ENCODE measurements at regions not wholly inside any gene's neighbourhood (a gene's known extent, or its start where the extent isn't known, plus 50 kb on each side); places are given as distances from the start of the nearest gene placed in this dataset.
A peak's percentile ranks its signal among the peaks of the same experiment; 100 is the strongest.
"Not testable (repeated sequence)": the region's sequence is repeated elsewhere in the genome, so short reads cannot be mapped to it uniquely, and the experiment has no call there.

DNA sequence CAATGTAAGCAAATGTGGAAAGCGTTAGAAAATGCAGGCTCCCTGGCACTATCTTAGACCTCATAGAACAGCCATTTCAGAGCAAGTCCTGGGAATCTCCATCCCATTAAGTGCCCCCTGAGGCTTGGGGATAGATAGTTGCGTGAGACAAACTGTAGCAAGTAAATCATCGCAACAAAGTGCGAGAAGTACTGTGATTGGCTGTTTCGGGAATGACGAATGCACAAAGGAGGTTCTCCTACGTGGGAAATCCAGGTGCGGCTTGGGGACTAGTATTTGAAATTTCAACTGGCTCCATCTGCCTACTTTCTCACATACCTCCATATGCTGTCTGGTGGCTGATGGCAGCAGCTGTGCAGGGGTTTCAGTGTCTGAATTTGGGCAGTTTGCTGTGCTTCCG, 84.5 kb downstream of the PLEKHG1 start:
- no peak for DNase-seq

DNA sequence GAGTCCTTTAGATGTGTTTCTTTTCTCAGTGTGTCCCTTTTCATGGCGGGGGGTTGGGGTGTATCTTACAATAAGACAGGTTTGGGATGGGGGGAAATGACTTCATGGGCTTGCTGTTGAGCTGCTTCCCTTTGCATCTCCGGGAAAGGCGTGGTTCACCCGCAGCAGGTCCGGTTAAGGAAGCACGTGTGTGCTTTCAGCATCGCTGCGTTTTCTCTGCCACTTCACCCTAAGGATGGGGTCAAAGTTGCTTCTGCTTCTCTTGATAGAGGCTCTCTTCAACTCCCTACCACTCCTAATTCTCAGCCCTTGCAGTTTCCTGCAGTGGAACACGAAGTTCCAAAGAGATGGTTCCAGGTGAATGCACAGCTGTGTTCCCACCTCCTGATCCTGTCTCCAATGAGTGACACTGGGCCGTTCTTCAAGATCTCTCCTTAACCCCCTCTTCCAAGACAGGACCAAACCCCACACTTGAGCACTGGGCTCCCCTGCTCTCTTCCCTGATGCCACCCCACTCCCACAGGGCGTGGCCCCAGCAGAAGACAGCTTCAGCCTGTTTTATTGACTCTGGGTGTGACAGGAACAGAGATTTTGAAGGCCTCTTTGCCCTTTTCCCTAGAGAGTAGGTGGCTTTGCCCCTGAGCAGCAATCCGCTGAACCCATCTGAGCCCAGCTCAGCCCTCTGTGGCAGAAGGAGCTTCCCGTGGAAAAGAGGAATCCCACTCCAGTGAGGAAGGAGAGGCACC, 85.2 kb downstream of the PLEKHG1 start:
- no peak for DNase-seq

DNA sequence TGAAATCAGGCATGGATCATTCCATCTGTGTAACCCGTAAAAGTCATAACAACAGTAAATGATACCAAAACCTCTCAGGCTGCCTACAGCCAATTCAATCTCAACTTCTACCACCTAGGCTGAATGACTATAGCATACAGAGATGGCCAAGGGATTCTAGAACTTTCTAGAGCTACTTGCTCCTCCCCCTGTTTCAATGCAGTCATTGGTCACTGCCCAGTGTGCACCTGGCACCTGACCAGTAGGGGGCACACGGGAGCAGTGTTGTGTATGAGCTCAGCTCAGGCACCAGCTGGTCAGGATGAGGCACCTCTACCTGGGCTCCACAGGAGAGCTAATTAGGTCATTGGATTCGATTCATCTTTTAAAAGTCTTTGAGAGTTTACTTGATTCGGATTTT, 86.2 kb downstream of the PLEKHG1 start:
- DNase-seq: peak; percentile 2

DNA sequence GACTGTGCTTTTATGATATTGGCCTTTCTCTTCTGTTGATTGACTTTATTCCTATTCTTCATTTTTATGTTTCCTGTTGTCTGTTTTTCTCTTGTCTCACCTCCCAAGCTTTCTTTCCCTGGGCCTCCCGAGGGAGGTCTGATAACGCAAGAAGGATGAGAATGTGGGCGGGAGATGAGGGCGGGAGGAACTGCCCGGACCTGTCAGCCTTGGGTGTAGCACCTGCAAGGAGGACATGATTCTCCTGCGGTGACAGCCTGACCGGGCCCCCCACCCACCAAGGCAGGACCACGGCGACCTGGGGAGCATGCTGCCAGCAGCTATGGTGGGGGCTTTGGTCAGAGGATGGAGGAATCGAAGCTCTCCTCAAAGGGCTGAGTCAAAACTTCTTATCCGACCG, 86.9 kb downstream of the PLEKHG1 start:
- DNase-seq: no peak

DNA sequence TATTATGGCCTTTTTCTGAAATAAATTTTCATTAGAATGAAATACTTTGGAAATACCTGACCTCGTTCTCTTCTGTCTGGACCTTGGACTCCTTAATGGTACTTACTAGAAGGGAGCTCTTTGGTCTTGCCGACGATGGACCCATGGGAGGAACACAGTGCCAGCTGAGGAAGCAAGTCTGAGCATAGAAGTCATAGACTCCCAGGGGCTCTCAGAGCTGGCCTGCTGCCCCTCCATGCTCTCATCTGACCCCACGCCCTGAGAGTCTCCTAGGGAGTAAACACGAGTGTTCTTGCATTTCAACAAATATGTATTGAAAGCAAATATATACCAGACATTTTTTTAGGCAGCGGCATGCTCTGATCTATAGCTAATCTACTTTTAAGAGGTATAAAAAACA, 87.8 kb downstream of the PLEKHG1 start:
- no peak for DNase-seq

DNA sequence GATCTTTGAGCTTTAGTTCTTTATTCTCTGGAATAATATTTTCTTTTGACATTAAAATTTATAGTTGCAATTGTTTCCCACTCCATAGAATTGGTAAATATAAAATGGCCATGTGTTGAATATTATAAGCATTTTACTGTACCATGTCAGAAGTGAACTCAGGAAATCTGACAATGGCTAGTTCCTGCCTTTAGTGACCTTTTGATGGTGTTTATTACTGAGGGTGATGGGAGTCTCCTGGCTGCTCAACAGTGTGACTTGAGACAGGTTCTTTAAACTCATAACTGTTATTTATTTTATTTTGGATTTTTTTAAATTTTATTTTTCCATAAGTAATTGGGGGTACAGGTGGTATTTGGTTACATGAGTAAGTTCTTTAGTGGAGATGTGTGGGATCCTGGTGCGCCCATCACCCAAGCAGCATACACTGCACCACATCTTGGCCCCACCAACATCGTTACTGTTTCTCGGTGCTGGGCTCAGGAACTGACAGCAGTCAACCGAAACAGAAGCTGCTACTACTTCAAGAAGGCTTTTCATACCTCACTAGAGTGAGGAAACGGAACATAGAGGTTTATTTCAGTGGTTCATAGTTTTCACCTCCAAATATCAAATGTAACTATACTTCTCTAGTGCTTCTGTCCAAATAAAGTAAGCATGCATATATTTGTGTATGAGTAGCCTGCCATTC, 90.4 kb downstream of the PLEKHG1 start:
- no peak for DNase-seq

DNA sequence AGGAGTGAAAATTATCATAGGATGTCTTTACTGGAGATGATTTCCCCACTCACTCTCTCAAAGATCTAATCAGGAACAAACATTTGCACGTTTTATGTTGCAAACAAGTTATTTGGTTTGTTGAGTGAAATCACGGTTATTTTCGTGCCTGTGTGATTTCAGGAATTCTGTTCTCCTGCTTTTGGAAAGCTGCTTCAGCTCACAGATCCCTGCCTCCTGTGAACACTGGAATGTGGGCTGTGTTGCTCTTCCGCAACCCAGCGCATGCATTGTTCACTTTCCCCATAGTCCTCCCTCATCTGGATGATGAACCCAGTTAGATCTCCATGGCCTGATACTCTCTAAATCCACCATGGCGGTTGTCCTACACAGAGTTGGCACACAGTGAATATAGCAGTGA, 91.0 kb downstream of the PLEKHG1 start:
- DNase-seq: no peak

DNA sequence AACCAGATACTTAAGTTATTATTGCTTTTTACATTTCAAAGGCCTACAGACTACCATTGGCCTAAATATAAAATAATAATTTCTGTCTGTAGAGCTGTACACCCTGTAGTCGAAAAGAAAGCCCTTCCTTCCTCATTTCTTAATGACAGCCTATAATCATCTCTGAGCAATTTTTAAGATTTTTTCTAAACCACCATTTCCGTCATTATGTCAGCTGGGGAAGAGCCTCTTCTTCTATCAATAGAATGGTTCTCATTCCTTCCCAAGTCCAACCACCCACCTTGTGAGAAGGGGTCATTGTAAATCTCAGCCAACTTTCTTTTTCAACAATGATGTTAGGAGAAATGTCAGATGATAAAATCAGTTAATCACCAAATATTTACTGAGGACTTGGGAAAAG, 91.8 kb downstream of the PLEKHG1 start:
- no peak for DNase-seq

DNA sequence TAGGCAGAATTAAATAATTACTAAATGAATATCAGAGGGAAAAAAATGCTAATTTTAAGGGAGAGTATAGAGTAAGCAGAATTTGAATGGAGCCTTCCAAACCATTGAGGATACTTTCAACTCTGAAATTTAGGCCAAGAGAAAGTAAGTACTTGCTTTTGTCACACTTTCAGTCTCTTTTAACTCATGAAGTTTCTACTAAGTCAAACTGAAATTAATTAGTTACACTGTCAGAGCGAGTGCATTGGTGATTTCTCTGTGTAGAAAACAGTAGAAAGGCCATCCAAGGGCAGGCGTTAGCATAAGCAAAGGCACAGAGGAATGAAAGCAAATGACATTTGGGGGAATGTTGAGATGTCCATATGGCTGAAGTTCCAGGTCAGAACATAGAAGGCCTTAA, 92.9 kb downstream of the PLEKHG1 start:
- no peak for DNase-seq

DNA sequence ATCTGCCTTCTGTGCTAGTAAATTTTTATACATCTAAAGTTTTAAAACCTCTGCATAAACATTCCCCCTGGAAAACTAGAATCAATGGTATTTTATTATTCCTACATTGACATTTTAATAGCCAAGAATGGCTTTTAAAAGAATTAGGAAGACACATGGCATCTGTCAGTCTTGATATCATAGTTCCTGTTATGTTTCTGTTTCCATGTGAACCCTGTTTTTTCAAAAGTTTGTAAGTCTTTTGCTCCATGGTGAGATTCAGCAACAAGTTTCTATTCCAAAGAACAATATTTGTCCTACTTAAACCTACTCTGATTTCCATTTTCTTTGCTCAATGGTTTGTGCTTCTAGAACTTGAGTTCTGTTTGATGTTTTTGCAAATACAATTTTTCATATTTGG, 95.2 kb downstream of the PLEKHG1 start:
- no peak for DNase-seq

DNA sequence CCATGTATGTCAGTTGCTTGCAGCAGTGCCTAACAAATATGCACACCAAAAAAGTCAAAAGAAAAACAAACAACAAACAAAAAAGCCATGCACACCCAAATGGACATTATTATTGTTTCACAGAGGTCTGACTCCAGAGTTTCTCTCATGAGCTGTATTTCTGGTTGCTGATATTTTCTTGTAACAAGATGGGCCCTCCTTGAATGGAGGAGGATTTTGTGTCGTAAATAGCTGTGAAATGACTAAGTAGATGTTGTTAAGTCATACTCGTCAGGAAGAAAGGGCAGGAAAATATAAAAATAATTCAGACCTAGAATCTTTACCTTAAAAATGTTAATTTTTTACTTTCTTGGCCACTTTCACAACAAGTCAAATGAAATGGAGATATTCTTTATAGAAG, 96.0 kb downstream of the PLEKHG1 start:
- DNase-seq: no peak

DNA sequence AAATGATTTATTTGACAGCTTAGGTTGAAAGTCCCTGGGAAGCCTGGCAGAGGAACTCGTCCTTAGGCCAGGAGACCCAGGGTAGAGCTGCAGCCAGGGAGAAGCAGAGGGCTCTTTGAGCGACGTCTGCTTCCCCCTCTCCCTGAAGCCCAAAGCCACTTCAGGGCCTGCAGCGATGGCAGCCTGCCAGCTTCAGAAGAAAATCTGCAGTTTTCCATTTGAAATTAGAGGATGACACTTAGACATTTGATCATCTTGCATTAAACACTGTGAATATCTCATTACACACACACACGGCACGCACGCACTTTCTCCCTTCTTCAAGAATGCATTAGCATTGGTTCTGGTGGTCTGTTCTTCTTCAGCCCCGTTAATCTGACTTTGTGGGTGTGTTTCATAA, 96.5 kb downstream of the PLEKHG1 start:
- DNase-seq: no peak

DNA sequence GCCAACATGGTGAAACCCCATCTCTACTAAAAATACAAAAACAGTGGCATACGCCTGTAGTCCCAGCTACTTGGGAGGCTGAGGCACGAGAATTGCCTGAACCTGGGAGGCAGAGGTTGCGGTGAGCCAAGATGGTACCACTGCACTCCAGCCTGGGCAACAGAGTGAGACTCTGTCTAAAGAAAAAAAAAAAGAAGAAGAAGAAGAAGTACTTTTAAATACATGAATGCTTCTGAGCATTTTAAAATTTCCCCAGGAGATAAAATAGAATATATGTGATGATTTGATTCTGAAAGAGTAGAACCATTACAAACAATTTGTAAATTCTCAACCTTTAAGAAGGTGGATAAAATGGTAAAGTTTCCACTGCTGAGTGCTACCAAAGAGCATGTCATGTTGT, 97.2 kb downstream of the PLEKHG1 start:
- DNase-seq: not testable (repeated sequence)

DNA sequence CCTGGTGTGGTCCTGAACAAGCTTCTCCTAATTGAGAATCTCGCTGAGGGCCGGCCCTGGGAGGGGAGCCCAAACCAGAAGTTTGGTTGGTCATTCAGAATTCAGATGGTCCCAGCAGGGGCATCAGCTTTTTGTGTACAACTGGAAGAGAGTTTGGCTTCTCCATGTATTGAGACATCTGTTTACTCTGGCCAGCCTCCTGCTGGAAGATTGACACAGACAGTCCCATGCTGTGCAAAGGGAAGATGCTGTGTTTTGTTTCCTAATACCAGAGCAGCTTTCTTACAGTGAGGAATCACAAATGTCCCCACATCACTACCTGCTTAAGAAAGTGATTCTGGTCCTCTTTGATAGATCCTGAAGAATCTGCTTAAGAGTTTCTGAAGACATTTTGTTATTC, 97.8 kb downstream of the PLEKHG1 start:
- no peak for DNase-seq

DNA sequence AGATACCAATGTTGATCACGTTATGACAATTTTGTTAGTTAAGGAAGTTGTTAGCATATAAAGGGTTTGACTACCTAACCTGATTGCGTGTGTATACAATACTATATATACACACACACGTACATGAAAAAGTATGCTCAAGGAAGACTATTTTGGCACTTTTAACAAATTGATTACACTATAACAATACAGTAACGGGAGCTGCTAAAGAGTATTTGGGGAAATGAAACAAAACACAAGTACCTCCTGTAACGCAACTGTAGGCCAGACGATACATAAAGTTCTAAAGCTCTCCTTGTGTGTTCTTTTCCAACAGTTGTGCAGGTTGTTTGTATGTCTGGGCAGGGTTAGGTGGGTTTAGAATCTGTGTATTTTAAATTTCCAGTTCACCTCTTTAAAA, 98.7 kb downstream of the PLEKHG1 start:
- no peak for DNase-seq

DNA sequence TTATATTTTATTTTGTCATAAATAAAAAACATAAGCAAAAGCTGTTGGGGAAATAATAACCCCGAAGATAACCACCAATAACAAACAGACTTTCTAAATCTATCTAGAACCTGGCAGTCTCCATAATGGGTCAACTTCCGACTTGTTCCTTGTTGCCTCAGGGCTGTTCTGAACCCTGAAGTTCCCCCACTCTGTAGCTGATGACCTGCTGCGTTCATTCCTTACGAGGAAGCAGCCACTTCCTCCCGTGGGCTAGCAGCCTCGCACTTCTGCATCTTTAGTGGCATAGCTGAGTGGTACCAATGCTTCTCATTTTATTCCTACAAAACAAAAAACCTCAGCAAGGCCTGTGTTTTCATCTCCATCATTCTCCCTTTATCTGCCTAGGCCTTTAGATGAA, 103.0 kb downstream of the PLEKHG1 start:
- DNase-seq: no peak

DNA sequence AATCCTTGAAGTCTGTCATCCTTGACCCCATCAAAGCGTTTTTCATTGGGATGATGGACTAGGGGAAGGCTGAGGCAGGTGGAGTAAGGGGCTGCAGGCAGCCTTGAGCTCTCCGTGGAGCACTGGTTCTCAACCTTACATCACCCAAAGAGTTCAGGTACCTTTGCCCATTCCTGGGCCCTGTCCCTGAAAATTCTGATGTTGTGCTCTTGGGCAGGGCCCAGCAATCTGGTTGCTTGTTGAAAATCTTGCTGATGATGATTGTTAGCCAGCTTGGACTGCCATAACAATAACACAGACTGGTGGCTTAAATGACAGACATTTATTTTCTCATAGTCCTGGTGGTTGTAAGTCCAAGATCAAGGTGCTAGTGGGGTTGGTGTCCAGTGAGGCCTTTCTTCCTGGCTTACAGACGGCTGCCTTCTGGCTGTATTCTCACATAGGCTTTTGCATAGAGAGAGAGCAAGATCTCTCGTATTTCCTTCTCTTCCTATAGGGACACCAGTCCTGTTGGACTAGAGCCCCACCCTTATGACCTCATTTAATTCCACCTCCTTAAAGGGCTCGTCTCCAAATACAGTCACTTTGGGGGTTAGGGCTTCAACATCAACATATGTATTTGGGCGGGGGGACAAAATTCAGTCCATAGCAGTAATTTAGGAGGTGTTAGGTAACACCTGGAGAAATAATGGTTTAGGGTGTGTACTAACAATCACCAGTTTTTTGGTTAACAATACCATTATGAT, 104.9 kb downstream of the PLEKHG1 start:
- no peak for DNase-seq

DNA sequence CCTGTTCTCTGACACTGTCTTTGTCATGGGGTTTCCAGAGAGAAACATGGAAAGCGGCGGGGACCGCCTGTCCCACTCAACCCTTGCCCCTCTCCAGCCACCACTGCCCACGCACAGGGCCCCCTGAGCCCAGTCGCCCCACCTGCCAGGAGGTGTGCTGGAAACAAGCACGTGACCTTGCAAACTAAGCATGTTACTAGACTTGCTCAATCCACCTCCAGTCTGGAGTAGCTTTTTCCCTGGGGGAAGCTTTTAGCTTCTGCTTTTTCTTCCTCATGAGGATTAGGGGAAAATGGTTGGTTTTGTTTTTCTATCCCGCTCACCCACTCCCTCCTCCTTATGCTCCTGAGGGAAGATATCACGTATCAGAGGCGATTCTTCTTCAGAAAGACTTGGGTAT, 105.7 kb downstream of the PLEKHG1 start:
- no peak for DNase-seq

DNA sequence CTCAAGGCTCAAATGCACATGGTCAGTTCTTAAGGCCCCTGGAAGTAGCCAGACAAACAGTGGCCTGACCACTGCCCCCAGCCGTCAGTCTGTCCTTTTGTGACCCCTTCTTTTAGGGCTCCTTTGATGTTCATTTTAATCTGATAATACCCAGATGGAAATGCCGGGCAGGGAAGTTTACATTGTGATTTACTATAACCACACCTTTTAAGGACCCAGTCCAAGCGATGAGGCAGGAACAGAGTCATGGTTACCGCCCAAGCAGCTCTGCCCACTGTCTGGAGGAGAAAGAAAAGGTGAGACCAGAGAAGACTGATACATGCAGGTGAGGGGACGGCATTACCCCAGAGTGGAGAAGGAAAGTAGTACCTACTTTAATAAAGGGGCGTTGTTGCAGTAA, 110.6 kb downstream of the PLEKHG1 start:
- no peak for DNase-seq

DNA sequence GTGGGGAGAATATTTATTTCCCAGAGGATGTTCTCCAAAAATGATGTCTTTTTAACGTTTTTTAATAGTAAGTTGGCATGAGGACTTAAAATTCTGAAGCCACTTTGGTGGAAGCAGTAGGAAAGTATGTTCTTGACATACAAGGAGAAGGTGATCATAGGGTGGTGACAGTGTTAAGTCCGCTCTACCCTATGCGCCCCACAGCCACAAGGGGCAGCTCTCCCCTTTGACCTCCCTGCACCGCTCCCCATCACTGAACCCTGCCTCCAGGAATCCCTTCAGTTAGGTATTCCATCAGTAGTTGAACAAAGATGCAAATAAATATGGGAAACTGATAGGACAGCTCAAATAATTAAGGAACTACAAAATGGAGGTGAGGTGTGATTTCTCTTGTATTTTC, 111.4 kb downstream of the PLEKHG1 start:
- no peak for DNase-seq

DNA sequence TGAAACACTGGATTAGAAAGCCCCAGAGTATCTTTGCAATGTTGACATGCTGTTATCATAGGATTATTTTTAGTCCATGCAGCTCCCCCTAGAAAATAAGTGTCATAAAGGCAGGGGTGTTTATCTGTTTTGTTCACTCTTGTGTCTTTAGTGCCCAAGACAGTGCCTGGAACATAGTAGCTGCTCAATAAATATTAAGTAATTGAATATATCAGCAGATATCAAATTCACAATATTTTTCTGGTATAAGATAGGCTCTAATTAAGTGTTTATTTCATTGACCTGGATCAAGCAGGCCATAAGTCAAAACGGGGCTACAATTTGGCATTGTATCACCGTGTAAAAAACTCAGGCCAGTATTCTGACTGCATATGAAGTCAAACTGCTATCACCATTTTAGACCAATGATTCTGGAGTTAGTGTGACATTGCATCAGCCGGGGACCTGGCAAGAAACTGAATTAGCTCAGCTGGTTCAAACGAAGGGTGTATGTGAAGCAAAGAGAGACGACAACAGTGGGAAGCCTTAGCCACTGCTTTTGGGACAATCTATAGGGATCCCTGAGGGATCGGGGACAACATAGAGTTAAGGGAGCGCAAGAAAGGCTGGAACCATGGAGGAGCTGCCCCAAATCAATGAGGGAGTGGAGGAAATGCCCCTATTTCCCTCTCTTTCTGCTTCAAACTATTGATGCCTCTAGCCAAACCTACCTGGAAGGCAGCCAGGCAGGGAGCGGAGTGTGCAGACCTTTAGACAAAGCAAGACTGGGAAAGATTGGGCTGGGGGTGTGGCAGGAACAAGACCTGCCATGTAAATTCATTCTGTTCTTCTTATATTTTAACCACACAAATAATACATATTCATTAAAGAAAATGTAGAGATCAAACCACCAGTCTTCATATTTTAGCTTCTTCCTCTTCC, 112.2 kb downstream of the PLEKHG1 start:
- DNase-seq: no peak

DNA sequence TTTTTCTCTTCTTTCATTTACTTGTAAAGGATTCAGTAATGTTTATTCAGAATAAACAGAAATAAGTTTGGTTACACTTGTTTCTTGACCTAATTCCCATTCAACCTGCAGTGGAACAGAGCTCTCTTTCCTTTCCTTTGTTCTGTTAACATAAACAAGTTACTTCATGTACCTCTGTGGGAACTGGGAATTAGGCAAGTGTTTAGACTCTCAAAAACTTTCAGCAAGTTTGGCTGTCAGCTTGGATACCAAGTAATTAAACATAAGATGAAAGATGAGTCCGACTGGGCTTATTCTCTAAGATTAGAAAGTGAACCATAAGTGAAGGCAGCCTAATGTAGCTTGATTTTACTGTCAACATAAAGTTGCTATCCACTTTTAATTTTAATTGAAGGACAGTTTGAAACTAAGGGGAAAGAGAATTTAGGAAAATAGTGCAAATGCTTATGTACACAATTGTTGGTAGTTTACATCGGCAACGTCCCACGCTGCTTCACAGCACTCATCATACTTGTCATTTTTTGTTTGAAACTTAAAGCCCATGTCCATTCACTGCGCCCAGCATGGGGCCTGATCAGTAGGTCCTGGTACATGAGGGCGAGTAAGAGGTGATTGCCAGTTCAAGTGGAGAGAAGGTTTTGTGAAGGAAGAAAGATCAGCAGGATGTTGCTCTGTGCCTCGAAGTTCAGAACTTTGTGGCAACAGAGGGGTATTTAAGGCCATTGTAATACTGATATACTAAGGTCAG, 113.0 kb downstream of the PLEKHG1 start:
- DNase-seq: no peak

Measured in central memory CD4-positive, alpha-beta T cell (primary cell).